Stimulated activated CD4-positive, alpha-beta T cell treated with anti-CD3 and anti-CD28 coated beads, Interleukin-4, amount 100 ng/mL, for 24 hours (primary cell): ENCODE measurements at regions not wholly inside any gene's neighbourhood (a gene's known extent, or its start where the extent isn't known, plus 50 kb on each side); places are given as distances from the start of the nearest gene placed in this dataset.
"Not testable (repeated sequence)": the region's sequence is repeated elsewhere in the genome, so short reads cannot be mapped to it uniquely, and the experiment has no call there.

ENCODE experiments used
- DNase-seq: peaks from one replicate; pipeline ENCODE4 v3.0.0-alpha.2; 2020

DNA sequence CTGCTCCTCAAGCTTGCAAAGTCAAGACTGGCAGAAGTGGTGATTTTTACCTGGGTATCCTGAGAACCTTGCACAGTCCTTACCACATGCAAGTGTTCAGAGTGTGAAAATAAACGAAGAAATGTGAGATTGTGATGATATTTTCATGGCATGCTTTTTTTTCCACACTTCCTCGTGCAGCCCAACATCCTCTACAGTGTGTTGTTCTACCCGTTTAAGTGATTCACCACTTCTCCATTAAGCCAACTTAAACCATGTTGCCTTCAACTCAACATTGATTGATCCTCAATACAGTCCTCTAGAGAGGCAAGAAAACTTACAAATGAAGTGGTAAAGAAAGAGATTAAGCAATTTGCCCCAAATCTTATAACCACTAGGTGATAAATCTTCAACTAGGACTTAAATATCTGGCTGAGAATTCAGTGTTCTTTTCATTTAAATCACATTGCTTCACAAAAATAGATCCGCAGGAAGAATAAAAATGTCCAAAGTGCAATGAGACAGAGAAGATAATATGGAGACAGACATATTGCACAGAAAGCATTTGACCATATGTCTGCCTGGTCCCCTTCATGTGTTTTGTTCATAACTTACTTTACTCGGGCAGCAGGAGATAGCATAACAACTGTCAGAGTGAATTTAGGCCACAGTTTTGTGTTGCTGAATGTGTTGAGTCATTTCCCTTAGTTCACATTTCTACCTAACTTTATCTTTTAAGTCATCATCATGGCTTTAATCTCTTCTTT lies 75.8 kb upstream of the PARP8 start:
- not testable (repeated sequence) for DNase-seq

DNA sequence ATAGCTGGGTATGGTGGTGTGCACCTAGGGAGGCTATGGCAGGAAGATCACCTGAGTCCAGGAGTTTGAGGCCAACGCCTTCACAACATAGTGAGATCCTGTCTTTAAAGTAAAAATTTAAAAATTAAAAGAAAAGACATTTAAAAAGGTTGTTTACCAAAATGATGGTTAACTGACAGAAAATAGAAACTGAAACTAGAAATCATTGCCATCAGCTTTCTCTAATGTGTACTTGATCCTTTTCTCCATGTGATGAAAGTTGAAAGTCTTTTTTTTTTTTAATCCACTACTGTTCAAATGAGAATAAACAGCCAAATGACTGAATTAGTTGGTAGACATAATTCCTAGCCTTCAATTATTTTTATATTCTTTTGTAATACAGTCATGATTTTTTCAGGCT lies 75.1 kb upstream of the PARP8 start:
- not testable (repeated sequence) for DNase-seq

DNA sequence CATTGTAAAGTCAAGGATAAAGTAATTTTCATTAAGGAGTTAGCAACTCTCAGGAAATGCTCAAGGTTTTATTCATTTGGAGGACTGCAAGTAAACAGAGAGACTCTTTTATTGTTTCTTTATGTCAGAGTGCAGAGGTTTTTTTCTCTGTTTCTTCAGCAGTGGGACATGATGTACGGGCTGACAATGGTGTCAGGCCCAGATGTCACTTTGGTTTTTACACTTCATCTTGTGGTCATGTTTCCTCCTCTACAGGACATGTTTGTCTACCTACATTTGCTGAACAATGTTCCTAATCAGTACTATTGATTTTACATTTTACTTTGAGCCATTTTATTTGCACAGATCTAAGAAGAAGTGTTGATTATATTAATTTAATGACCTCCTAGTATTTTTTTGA lies 72.8 kb upstream of the PARP8 start:
- DNase-seq, result no peak

DNA sequence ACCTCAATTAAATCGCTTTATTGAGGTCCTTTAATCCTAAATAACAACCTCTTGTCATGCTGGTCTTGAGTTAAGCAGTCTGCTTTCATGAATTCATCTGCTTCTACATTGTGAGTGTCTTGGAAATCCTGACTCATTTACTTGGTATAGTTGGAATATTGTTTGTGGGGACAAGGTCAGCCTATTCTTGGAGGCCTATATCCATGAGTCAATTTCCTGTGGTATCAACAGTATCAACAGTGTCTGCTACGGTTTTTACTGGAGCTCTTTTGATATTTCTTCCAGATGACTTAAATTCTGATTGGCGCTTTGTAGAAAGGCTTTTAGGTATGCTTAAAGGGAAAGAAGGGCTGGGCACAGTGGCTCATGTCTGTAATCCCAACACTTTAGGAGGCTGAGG lies 71.2 kb upstream of the PARP8 start:
- no peak for DNase-seq

DNA sequence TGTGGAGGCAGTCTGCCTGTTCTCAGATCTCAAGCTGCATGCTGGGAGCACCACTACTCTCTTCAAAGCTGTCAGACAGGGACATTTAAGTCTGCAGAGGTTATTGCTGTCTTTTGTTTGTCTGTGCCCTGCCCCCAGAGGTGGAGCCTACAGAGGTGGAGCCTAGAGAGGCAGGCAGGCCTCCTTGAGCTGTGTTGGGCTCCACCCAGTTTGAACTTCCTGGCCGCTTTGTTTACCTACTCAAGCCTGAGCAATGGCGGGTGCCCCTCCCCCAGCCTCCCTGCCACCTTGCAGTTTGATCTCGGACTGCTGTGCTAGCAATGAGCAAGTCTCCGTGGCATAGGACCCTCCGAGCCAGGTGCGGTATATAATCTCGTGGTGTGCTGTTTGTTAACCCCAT lies 64.9 kb upstream of the PARP8 start:
- DNase-seq, result not testable (repeated sequence)

DNA sequence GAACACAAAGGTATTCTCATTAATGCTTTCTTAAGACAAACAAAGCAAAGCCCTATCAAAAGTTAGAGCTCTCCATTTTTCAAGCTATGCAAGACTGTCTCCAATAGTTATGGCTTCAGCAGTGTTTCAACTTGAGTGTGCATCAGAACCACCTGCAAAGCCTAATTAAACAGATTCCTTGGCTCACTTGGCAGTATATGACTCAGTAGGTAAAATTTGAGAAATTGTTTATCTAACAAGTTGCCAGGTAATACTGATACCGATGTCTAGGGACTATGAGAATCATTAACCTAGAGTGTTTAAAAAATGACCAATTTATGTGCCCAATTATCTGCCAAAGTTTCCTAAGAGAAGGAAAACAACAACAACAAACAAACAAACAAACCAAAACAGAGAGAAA lies 60.3 kb upstream of the PARP8 start:
- no peak for DNase-seq

DNA sequence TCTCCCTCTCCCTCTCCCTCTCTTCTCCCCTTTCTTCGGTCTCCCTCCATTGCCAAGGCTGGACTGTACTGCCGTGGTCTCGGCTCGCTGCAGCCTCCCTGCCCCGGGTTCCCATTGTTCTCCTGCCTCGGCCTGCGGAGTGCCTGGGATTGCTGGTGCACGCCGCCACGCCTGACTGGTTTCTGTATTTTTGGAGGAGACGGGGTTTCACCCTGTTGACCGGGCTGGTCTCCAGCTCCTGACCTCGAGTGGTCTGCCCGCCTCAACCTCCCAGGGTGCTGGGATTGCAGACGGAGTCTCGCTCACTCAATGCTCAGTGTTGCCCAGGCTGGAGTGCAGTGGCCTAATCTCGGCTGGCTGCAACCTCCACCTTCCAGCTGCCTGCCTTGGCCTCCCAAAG lies 59.0 kb upstream of the PARP8 start:
- DNase-seq, result not testable (repeated sequence)

DNA sequence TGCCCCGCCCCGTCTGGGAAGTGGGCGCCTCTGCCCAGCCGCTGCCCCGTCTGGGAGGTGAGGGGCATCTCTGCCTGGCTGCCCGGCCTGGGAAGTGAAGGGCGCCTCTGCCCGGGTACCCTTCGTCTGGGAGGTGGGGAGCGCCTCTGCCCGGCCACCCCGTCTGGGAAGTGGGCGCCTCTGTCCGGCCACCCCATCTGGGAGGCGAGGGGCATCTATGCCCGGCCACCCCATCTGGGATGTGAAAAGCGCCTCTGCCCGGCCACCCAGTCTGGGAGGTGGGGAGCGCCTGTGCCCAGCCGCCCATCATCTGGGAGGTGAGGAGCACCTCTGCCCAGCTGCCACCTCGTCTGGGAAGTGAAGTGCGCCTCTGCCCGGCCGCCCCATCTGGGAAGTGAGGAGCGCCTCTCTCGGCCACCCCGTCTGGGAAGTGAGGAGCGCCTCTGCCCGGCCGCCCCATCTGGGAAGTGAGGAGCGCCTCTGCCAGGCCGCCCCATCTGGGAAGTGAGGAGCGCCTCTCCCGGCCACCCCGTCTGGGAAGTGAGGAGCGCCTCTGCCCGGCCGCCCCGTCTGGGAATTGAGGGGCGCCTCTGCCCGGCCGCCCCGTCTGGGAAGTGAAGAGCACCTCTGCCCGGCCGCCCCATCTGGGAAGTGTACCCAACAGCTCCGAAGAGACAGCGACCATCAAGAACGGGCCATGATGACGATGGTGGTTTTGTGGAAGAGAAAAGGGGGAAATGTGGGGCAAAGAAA lies 58.3 kb upstream of the PARP8 start:
- not testable (repeated sequence) for DNase-seq

DNA sequence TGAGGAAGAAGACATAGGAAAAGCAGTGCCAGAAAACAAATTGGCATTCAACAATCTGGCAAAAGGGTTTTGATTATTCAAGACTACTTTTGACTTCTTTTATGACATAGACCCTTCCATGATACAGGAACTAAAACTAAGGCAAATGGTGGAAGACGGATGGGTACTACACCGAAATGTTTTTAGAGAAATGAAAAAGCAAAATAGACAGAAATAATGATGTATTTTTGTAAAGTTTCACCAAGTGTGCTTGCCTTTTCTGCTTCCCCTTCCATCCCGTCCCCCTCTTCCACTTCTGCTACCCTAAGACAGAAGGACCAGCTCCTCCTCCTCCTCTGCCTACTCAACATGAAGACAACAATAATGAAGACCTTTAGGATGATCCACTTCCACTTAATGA lies 53.4 kb upstream of the PARP8 start:
- not testable (repeated sequence) for DNase-seq
